Fibroblast of lung (primary cell): ENCODE measurements at regions not wholly inside any gene's neighbourhood (a gene's known extent, or its start where the extent isn't known, plus 50 kb on each side); places are given as distances from the start of the nearest gene placed in this dataset.

Experiments used
- EZH2 ChIP-seq: IDR thresholded peaks from 2 replicates; pipeline ENCODE4 v1.5.1; 2012; ENCODE audit warnings: low read length, control low read depth, mild to moderate bottlenecking; ENCODE audit errors: missing control alignments
- TF ChIP-seq, protein P1 (sequence below), 2 donors: IDR thresholded peaks in 1 of 2; conservative IDR thresholded peaks in 1 of 2; 1 replicate in 1 of 2; 2 replicates in 1 of 2; pipeline ENCODE4 v1.5.1; 2011 to 2012; ENCODE audit warnings: low read length in 2 of 2, control low read depth in 1 of 2, inconsistent platforms in 1 of 2, low read depth in 1 of 2, mild to moderate bottlenecking in 1 of 2

DNA sequence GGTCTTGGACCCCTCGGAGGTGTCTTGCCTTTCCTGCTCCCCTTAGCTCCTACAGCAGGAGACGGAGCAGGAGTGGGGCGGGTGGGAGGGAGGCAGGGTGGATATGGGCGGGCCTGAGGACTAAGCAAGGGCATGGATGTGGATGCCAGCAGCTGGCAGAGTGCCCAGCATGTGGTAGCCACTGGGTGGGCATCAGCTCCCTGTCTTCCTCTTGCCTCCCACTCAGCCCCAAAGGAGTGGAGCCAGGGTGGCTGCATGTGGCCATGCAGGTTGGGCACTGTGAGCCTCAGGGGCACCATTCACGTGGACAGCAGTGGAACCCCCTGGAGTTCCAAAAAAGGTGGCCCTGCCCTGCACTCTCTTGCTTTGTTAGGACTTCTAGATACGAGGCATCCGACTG, 90.1 kb upstream of the TBCA start:
- TF ChIP-seq, protein P1, sequence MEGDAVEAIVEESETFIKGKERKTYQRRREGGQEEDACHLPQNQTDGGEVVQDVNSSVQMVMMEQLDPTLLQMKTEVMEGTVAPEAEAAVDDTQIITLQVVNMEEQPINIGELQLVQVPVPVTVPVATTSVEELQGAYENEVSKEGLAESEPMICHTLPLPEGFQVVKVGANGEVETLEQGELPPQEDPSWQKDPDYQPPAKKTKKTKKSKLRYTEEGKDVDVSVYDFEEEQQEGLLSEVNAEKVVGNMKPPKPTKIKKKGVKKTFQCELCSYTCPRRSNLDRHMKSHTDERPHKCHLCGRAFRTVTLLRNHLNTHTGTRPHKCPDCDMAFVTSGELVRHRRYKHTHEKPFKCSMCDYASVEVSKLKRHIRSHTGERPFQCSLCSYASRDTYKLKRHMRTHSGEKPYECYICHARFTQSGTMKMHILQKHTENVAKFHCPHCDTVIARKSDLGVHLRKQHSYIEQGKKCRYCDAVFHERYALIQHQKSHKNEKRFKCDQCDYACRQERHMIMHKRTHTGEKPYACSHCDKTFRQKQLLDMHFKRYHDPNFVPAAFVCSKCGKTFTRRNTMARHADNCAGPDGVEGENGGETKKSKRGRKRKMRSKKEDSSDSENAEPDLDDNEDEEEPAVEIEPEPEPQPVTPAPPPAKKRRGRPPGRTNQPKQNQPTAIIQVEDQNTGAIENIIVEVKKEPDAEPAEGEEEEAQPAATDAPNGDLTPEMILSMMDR (conservative IDR thresholded peaks at IDR 0.05 in 1 of 2, IDR thresholded peaks at IDR 0.05 in 1 of 2; ENCODE audit: low read depth in 1 of 2, low read length in 2 of 2), result no peak
- TF ChIP-seq EZH2, result no peak
